HG03095 (cell line): ENCODE measurements at regions not wholly inside any gene's neighbourhood (a gene's known extent, or its start where the extent isn't known, plus 50 kb on each side); places are given as distances from the start of the nearest gene placed in this dataset.
"Not testable (repeated sequence)": the region's sequence is repeated elsewhere in the genome, so short reads cannot be mapped to it uniquely, and the experiment has no call there.

Source experiments
- ATAC-seq: cut with Tn5 transposase; IDR thresholded peaks from one replicate; pipeline ENCODE4 v1.9.1; 2021; ENCODE audit warnings: moderate library complexity; ENCODE audit not compliant: unreplicated experiment

- no peak for ATAC-seq
Observed at GRCh38 chr5:96320797-96321196, 112.3 kb downstream of the PCSK1 start.

- not testable (repeated sequence) for ATAC-seq
Observed at GRCh38 chr5:96319981-96320739, 112.9 kb downstream of the PCSK1 start.

- no peak for ATAC-seq
Observed at GRCh38 chr5:96318569-96319110, 114.4 kb downstream of the PCSK1 start.

- no peak for ATAC-seq
Observed at GRCh38 chr5:96317945-96318344, 115.1 kb downstream of the PCSK1 start.

GRCh38 chr5:96316487-96316886 lies 116.6 kb downstream of the PCSK1 start:
- no peak for ATAC-seq

GRCh38 chr5:96316017-96316416 lies 117.0 kb downstream of the PCSK1 start:
- no peak for ATAC-seq

- ATAC-seq: peak; percentile 75
Observed at GRCh38 chr5:96315431-96315830, 117.6 kb downstream of the PCSK1 start.

- ATAC-seq: no peak
Observed at GRCh38 chr5:96312383-96312782, 120.7 kb downstream of the PCSK1 start.

GRCh38 chr5:96307047-96307446 lies 126.0 kb downstream of the PCSK1 start:
- ATAC-seq: not testable (repeated sequence)

- no peak for ATAC-seq
Observed at GRCh38 chr5:96302174-96302738, 130.8 kb downstream of the PCSK1 start.

- ATAC-seq: no peak
Observed at GRCh38 chr5:96300976-96301375, 132.1 kb downstream of the PCSK1 start.

GRCh38 chr5:96297867-96298266 lies 135.2 kb downstream of the PCSK1 start:
- ATAC-seq: no peak

GRCh38 chr5:96297290-96297689 lies 135.8 kb downstream of the PCSK1 start:
- no peak for ATAC-seq

GRCh38 chr5:96294884-96295202 lies 138.2 kb downstream of the PCSK1 start:
- ATAC-seq: no peak

GRCh38 chr5:96293966-96294883 lies 138.8 kb downstream of the PCSK1 start:
- no peak for ATAC-seq

- ATAC-seq: no peak
Observed at GRCh38 chr5:96292582-96293247, 140.3 kb downstream of the PCSK1 start.

- ATAC-seq: not testable (repeated sequence)
Observed at GRCh38 chr5:96289287-96289686, 143.8 kb downstream of the PCSK1 start.

GRCh38 chr5:96288845-96289185 lies 144.2 kb downstream of the PCSK1 start:
- ATAC-seq: no peak

- no peak for ATAC-seq
Observed at GRCh38 chr5:96288166-96288844, 144.7 kb downstream of the PCSK1 start.

- ATAC-seq: no peak
Observed at GRCh38 chr5:96287136-96287535, 145.9 kb downstream of the PCSK1 start.

- ATAC-seq: no peak
Observed at GRCh38 chr5:96285823-96286222, 147.2 kb downstream of the PCSK1 start.
